ENCODE measurements at regions not wholly inside any gene's neighbourhood (a gene's known extent, or its start where the extent isn't known, plus 50 kb on each side); places are given as distances from the start of the nearest gene placed in this dataset.

DNA sequence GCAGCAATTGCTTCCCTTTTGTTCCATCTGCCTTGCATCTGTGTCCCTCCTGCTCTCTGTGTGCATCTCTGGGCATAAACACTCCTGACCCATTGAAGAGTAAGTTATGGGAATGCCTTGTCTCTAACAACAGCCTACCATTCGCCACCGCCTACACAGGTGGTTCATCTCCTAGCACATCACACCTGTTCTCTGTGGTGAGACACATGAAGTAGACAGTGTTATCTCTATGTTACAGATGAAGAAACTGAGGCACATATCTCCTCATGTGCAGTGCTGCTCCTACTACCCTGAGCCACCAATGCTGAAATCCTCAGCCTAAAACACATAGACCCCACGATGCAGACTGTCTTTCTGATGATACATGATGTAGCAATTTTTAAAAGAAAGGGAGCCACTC is 77.6 kb downstream of the PITPNM2 start:
- TF ChIP-seq, protein P1, sequence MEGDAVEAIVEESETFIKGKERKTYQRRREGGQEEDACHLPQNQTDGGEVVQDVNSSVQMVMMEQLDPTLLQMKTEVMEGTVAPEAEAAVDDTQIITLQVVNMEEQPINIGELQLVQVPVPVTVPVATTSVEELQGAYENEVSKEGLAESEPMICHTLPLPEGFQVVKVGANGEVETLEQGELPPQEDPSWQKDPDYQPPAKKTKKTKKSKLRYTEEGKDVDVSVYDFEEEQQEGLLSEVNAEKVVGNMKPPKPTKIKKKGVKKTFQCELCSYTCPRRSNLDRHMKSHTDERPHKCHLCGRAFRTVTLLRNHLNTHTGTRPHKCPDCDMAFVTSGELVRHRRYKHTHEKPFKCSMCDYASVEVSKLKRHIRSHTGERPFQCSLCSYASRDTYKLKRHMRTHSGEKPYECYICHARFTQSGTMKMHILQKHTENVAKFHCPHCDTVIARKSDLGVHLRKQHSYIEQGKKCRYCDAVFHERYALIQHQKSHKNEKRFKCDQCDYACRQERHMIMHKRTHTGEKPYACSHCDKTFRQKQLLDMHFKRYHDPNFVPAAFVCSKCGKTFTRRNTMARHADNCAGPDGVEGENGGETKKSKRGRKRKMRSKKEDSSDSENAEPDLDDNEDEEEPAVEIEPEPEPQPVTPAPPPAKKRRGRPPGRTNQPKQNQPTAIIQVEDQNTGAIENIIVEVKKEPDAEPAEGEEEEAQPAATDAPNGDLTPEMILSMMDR (IDR thresholded peaks at IDR 0.05; ENCODE audit: control extremely low read depth in 1 of 3, insufficient read depth in 1 of 3, low read depth in 1 of 3, low read length in 3 of 3), result no peak
- TF ChIP-seq FOSL1 (IDR thresholded peaks at IDR 0.05; ENCODE audit: insufficient read depth, low read depth, low read length), result no peak
- no peak for TF ChIP-seq POLR2A (IDR thresholded peaks at IDR 0.05; ENCODE audit: control extremely low read depth in 1 of 2, low read depth in 2 of 2, low read length in 2 of 2)
- TF ChIP-seq BACH1 (IDR thresholded peaks at IDR 0.05; ENCODE audit: low read length), result no peak
- no peak for TF ChIP-seq CREB1 (IDR thresholded peaks at IDR 0.05)
- no peak for TF ChIP-seq BRCA1 (IDR thresholded peaks at IDR 0.05; ENCODE audit: low read depth, low read length)
- no peak for TF ChIP-seq EP300 (IDR thresholded peaks at IDR 0.05; ENCODE audit: borderline replicate concordance in 1 of 2, low read depth in 2 of 2, low read length in 2 of 2)
- no peak for TF ChIP-seq CHD1 (IDR thresholded peaks at IDR 0.05; ENCODE audit: low read depth, low read length)
- no peak for TF ChIP-seq SIN3A (conservative IDR thresholded peaks at IDR 0.05 in 1 of 2, IDR thresholded peaks at IDR 0.05 in 1 of 2; ENCODE audit: low read depth in 1 of 2, low read length in 2 of 2)
- TF ChIP-seq EZH2 (IDR thresholded peaks at IDR 0.05; ENCODE audit: low read depth, low read length, severe bottlenecking), result no peak
